Kasumi-1 (cell line): ENCODE measurements at regions not wholly inside any gene's neighbourhood (a gene's known extent, or its start where the extent isn't known, plus 50 kb on each side); places are given as distances from the start of the nearest gene placed in this dataset.

Experiments used
- DNase-seq, 2 experiments: peaks; one replicate each; lab custom pipeline; 2025; lab: John Stamatoyannopoulos, UW

- no peak for DNase-seq
Measured at GRCh38 chr10:129275886-129276285, 191.2 kb upstream of the MGMT start.

DNA sequence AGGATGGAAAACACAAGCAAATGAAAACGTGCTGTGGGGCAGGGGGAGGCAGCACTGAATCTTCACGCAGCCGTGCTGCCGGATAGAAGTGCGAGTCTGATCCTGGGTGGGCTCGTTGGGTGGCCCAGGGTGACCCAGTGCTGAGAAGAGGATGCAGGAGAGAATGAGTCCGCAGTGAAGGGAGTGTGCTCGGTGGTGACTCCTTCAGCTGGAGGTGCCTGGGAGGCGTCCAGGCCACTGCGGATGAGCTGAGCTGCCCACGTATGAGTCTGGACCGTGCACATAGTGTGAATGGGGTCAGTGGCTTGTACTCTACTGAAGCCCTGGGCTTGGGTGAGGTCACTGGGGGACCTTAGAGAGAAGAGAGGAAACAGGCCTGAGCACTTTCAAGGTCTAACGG, 190.0 kb upstream of the MGMT start:
- no peak for DNase-seq

- no peak for DNase-seq
Measured at GRCh38 chr10:129277841-129278240, 189.2 kb upstream of the MGMT start.

- DNase-seq: no peak
Measured at GRCh38 chr10:129278686-129279085, 188.4 kb upstream of the MGMT start.

- no peak for DNase-seq
Measured at GRCh38 chr10:129279446-129280154, 187.4 kb upstream of the MGMT start.

DNA sequence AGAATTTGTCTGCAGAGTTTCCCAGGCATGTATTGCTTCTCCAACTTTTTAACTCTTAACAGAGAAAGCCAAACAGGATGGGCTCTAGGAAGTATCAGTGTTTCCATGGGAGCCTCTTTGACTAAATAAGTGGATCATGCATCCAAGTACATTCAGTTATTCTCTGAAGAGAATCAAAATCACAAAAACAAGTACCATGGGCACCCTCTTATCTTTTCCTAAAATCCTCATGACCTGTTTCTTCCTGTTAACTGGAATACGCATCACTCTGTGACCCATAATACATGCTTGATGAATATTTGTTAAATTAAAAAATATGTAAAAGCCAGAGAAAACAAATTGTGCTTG, 186.9 kb upstream of the MGMT start:
- DNase-seq: no peak

DNA sequence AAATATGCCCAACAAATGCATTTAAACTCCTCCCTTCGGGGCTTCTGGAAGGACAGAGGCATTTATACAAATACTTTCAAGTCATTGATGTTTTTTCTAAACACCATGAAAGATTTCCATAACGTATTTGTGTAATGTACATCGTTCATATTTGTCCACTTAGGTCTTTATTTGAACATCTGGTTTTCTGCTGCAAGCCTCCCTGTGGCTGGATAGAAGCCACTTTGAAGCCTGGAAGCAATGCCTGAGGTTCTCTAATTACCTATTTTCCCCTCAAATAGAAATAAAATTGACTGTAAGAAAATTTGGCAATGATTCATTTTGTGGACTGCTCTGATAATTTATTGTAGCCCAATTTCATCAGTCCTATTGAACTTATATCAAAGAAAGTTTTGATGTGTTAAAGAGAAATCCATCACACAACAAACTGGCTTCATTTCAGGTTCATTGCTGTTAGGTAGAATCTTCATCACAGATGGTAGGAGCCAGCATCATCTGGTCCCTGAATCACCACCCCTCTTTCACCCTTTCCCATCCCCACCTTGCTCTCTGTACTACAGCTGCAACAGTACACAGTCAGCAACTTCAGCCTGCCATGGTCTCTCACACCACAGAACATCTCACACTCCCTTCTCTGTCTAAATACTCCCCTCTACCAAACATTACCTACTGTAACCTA, 186.0 kb upstream of the MGMT start:
- DNase-seq: no peak

DNA sequence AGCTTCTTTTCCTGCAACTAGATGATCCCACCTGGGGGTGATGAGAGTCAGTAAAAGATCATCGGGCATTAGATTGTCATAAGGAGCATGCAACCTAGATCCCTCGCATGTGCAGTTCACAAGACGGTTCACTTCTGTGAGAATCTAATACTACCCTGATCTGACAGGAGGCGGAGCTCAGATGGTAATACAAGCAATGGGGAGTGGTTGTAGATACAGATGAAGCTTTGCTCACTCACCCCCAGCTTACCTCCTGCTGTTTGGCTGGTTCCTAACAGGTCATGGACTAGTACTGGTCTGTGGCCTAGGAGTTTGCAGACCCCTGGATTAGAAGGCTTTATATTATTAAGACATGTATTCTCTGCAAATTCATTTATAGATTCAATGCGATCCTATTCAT, 181.6 kb upstream of the MGMT start:
- no peak for DNase-seq

DNA sequence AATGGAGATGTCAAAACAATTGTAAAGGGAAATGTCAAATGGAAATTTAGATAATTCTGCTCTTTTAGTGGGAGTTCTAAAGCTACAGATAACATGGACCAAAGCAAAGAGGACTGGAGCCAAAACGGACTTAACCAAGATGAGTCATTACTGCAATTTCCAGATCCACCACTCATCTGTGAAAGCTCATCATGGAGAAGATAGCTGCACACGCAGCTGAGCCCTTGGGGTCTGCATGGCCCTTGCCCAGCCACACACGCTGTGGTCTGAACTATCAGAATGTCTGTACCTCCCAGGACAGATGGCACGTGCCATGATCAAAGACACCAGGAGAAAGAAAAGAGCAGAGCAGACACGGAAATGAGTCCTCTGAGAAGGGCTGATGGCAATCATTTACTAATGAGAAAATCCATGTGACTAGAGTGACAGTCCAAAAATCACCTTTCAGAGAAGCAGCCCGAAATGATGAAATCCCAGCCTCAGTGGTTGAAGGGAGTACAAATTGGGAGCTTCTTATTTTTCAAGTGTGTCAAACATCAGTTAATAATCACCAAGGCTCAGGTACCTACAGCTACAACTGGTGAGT, 177.9 kb upstream of the MGMT start:
- no peak for DNase-seq

DNA sequence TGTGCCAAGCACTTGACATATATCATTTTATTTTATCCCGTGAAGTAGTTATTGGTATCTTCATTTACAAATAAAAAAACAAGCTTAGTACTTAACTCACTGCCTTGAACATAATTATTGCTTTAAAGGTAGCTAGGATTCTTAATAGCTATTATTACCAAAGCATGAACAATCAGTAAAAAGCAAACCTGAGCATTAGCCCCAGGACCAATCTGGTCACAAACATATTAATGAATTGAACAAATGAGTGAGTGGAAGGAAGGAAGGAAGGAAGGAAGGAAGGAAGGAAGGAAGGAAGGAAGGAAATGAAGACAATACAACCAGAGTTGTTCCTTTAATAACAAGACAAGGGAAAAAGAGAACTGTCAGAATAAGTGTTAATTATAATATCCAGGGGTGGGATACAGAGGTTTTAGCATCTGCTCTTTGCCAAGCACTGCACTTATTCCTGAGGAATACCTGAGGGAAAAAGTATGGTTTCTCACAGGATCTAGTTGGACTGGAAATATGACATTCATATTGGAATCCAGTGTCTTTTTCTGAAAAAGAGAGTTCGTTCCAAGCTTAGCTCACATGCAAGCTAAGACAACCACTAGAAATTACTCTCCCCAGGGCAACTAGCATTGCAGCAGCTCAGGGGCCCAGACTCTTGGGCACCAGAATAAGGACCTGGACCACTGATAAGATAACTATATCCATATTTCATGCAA, 172.9 kb upstream of the MGMT start:
- DNase-seq: no peak

DNA sequence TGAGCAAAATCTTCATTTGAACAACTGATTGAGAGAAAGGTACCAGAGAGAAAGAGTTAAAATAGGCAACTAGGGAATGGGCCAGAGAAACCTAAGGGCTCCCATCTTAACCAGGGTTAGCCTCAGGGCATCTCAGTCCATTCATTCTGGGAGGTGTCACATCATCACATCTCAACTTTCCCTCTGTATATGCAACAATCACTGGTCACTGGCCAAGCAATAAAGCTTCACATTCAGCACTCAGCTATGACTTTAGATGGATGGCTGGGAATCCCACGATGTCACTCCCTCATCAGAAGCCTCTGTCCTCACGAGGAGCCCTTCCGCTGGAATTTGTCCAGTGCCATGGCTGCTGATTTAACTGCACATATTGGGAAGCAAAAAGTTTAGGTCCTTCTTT, 172.1 kb upstream of the MGMT start:
- DNase-seq: no peak

DNA sequence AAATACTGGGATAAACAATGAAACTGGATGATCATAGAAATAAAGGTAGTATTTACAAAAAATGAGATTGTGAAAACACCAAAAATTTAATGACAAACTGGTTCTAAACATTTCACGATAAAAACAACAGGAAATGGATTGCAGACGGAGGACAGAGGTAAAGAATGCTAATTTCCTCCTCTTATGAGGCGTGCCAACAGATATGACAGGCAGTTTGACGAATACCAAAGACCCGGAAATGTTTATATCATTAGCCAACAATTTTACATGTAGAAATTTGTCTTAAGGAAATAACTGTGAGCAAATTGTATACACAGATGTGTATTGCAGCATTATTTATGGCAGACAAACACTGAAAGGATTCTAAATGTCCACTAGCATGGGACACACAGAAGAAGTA, 162.0 kb upstream of the MGMT start:
- DNase-seq: no peak

DNA sequence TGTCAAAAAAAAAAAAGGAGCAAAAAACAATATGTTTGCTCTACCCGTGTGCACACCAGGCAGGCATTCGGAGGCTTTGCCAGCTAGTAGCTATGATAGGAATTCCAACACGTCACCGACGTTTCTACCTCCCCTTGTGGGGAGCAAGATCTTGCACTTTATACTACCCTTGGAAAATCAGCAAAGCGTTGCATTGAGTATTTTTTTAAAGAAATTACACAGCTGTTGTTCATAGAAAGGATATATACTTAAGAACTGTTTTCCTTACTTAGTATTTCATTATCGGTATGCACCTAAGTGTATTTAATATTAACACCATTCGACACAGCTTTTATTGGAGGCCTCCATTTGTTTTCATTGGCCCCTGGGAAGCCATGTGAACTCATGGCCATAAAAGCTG, 159.9 kb upstream of the MGMT start:
- no peak for DNase-seq

- DNase-seq: no peak
Measured at GRCh38 chr10:129308953-129309564, 158.0 kb upstream of the MGMT start.

GRCh38 chr10:129309565-129309964, 157.5 kb upstream of the MGMT start:
- DNase-seq: no peak

DNA sequence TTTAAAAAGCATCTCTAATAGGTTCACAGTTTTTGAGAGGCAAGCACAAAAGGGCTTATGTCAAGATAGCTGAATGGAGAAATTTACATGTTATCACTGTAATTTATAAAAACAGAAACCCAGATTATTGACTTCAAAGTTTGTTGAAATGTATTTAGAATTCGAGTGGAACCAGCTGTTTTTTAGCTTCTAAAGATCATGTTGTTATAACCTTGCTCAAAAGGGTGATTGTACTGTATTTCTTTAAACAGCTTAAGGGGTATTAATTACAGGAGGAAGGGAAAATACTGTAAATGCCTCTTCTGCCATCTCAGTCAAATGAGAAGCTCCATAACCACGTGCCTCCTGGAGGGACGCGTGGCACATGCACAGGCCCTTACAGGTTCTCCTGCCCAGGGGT, 156.2 kb upstream of the MGMT start:
- no peak for DNase-seq

- no peak for DNase-seq
Measured at GRCh38 chr10:129319934-129320333, 147.1 kb upstream of the MGMT start.

- DNase-seq: no peak
Measured at GRCh38 chr10:129320340-129320739, 146.7 kb upstream of the MGMT start.

DNA sequence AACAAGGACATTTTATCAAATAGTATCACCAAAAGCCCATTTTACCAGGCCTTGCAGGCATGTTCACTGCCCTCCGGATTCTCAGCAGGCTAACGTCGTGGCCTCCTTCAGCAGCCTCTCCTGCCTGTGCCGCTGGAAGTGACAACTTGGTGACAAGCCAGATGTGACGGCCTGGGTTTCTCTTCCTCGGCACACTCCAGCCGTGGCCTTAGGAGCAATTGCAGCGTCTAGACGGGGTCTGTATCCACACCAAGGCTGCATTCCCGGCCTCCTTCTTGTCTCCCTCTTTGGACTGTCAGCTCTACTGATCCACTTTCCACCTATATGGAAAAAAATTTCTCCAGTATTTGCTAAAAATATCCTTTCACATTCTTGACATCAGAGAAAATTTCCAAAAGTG, 145.3 kb upstream of the MGMT start:
- no peak for DNase-seq

- no peak for DNase-seq
Measured at GRCh38 chr10:129322933-129323820, 143.9 kb upstream of the MGMT start.

DNA sequence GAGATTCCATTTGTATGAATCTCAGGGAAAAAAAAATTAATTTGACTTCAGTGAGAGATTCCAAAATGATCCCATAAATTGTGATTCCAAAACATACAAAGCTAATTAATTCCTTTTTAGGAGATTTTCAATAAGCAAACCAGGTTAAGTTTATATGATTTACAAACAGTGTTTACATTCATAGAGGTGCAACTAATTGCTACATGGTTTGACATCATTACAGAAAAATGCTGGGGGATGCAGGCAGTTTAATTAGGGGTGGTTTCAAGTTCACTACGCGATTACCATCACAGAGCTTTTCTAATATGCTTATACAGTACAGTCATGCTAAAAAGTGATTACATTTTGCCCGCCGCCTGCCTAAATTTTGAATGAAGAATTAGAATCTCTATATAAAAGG, 143.2 kb upstream of the MGMT start:
- DNase-seq: no peak

DNA sequence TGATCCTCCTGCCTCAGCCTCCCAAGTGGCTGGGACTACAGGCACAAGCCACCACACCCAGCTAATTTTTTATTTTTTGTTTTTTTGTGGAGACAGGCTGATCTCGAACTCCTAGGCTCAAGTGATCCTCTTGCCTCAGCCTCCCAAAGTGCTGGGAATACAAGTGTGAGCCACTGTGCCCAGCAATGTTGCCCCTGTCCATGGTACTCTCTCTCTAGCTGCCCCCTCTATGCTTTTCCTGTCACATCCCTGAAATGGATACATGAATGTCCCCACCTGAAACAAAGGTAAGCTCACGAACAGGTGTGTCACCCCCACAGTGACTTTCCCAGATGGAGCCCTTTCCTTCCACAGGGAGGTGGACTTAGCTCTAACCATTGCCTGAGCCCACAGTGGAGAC, 141.1 kb upstream of the MGMT start:
- DNase-seq: no peak
